Liver (tissue), 8 donors: ENCODE measurements at regions not wholly inside any gene's neighbourhood (a gene's known extent, or its start where the extent isn't known, plus 50 kb on each side); places are given as distances from the start of the nearest gene placed in this dataset.

Experiments
- DNase-seq: peaks from one replicate; pipeline ENCODE4 v3.0.0-alpha.2; 2017; ENCODE audit warnings: low spot score
- H3K27ac ChIP-seq, 2 donors: one replicate each; pipeline ENCODE4 v1.7.0; 2013; ENCODE audit warnings: inconsistent platforms in 2 of 2, low read length in 2 of 2, control low read depth in 1 of 2, low read depth in 1 of 2, mild to moderate bottlenecking in 1 of 2
- H3K27me3 ChIP-seq, 4 donors: one replicate each; pipeline versions ENCODE4 v1.6.1 to v1.7.0; 2013; ENCODE audit warnings: low read length in 3 of 4, inconsistent platforms in 1 of 4, mild to moderate bottlenecking in 1 of 4, moderate library complexity in 1 of 4; ENCODE audit not compliant: control insufficient read depth in 4 of 4, insufficient read depth in 4 of 4
- H3K36me3 ChIP-seq, 4 donors: one replicate each; pipeline versions ENCODE4 v1.6.1 to v1.7.0; 2013; ENCODE audit warnings: low read length in 3 of 4, mild to moderate bottlenecking in 3 of 4, low read depth in 1 of 4, moderate library complexity in 1 of 4; ENCODE audit not compliant: control insufficient read depth in 4 of 4, insufficient read depth in 3 of 4
- H3K4me1 ChIP-seq, 4 donors: one replicate each; pipeline versions ENCODE4 v1.6.1 to v1.7.0; 2013; ENCODE audit warnings: low read length in 3 of 4, mild to moderate bottlenecking in 3 of 4, moderate library complexity in 1 of 4; ENCODE audit not compliant: control insufficient read depth in 4 of 4, insufficient read depth in 4 of 4
- H3K4me3 ChIP-seq, 3 donors: one replicate each; pipeline versions ENCODE4 v1.6.1 to v1.7.0; 2013; ENCODE audit warnings: low read length in 3 of 3, control low read depth in 1 of 3, low read depth in 1 of 3, mild to moderate bottlenecking in 1 of 3
- H3K9ac ChIP-seq, 2 donors: one replicate each; pipeline ENCODE4 v1.7.0; 2013; ENCODE audit warnings: low read length in 2 of 2, mild to moderate bottlenecking in 2 of 2, moderate library complexity in 2 of 2, control low read depth in 1 of 2, low read depth in 1 of 2
- H3K9me3 ChIP-seq, 4 donors: one replicate each; pipeline versions ENCODE4 v1.6.1 to v1.7.0; 2013; ENCODE audit warnings: low read length in 3 of 4; ENCODE audit not compliant: control insufficient read depth in 4 of 4
- EGR1 ChIP-seq, 2 donors: IDR thresholded peaks; 2 replicates each; pipeline ENCODE4 v1.6.1; 2016 to 2018; ENCODE audit warnings: antibody characterized with exemption in 2 of 2, low read depth in 2 of 2
- FOXA1 ChIP-seq: IDR thresholded peaks from 2 replicates; pipeline ENCODE4 v1.6.1; 2016; ENCODE audit warnings: antibody characterized with exemption
- FOXA2 ChIP-seq: IDR thresholded peaks from 2 replicates; pipeline ENCODE4 v1.6.1; 2016; ENCODE audit warnings: antibody characterized with exemption
- HNF4A ChIP-seq, 2 donors: conservative IDR thresholded peaks; 2 replicates each; pipeline ENCODE4 v1.6.1; 2016; ENCODE audit warnings: antibody characterized with exemption in 2 of 2, mild to moderate bottlenecking in 2 of 2
- HNF4G ChIP-seq: IDR thresholded peaks from 2 replicates; pipeline ENCODE4 v1.6.1; 2016; ENCODE audit warnings: antibody characterized with exemption
- JUND ChIP-seq, 2 donors: IDR thresholded peaks; 2 replicates each; pipeline ENCODE4 v1.6.1; 2016; ENCODE audit warnings: antibody characterized with exemption in 2 of 2
- NR2F2 ChIP-seq: IDR thresholded peaks from 2 replicates; pipeline ENCODE4 v1.6.1; 2016; ENCODE audit warnings: antibody characterized with exemption
- RAD21 ChIP-seq, 2 donors: IDR thresholded peaks; 2 replicates each; pipeline ENCODE4 v1.6.1; 2016; ENCODE audit warnings: antibody characterized with exemption in 2 of 2, mild to moderate bottlenecking in 2 of 2
- RXRA ChIP-seq, 2 donors: IDR thresholded peaks; 2 replicates each; pipeline ENCODE4 v1.6.1; 2017 to 2018; ENCODE audit warnings: antibody characterized with exemption in 2 of 2, mild to moderate bottlenecking in 1 of 2
- SP1 ChIP-seq: IDR thresholded peaks from 2 replicates; pipeline ENCODE4 v1.6.1; 2018; ENCODE audit warnings: antibody characterized with exemption, mild to moderate bottlenecking
- TAF1 ChIP-seq: conservative IDR thresholded peaks from 2 replicates; pipeline ENCODE4 v1.6.1; 2016; ENCODE audit warnings: antibody characterized with exemption, mild to moderate bottlenecking
- WGBS: extraction: QIAGEN DNeasy Blood & Tissue Kit; methylation state at CpG from one replicate; pipeline ENCODE4 v1.1.7; 2013; 5-methylcytosine and 5-hydroxymethylcytosine counted together
- TF ChIP-seq, protein P1 (sequence below): IDR thresholded peaks from 2 replicates; pipeline ENCODE4 v1.6.1; 2016; ENCODE audit warnings: antibody characterized with exemption, mild to moderate bottlenecking
- TF ChIP-seq, protein P2 (sequence below): IDR thresholded peaks from 2 replicates; pipeline ENCODE4 v1.6.1; 2016; ENCODE audit warnings: antibody characterized with exemption
- TF ChIP-seq, protein P3 (sequence below): IDR thresholded peaks from 2 replicates; pipeline ENCODE4 v1.6.1; 2016; ENCODE audit warnings: antibody characterized with exemption
- TF ChIP-seq, protein P4 (sequence below): fragments of 150-350 bp; IDR thresholded peaks from 2 replicates; pipeline ENCODE4 v1.5.1; 2017; ENCODE audit warnings: improper control_type of control experiment, low read depth, low read length; ENCODE audit not compliant: missing input control
- TF ChIP-seq, protein P5 (sequence below): IDR thresholded peaks from 2 replicates; pipeline ENCODE4 v1.6.1; 2016; ENCODE audit warnings: antibody characterized with exemption
- donor health status: healthy.
- donor health status: healthy.
- donor health status: healthy.
- donor health status: healthy.
- donor health status: healthy.

DNA sequence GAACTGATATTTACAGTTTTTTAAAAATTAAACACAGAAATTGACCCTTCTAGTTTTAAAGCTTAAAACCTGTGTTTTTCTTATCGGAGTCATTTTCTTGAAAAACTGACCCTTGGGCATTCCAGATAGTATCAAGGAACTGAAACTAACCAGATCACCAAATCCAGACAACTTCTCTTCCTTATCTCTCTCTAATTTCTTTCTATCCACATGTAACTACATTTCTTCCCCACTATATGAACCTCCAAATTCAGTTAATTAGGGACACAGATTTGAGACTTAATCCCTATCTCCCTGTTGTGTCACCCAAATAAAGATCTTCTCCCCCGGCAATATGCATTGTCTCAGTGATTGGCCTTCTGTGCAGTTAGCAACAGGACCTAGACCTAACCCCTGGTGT lies 1643.0 kb upstream of the CDH6 start (continued):
- TF ChIP-seq, protein P1, sequence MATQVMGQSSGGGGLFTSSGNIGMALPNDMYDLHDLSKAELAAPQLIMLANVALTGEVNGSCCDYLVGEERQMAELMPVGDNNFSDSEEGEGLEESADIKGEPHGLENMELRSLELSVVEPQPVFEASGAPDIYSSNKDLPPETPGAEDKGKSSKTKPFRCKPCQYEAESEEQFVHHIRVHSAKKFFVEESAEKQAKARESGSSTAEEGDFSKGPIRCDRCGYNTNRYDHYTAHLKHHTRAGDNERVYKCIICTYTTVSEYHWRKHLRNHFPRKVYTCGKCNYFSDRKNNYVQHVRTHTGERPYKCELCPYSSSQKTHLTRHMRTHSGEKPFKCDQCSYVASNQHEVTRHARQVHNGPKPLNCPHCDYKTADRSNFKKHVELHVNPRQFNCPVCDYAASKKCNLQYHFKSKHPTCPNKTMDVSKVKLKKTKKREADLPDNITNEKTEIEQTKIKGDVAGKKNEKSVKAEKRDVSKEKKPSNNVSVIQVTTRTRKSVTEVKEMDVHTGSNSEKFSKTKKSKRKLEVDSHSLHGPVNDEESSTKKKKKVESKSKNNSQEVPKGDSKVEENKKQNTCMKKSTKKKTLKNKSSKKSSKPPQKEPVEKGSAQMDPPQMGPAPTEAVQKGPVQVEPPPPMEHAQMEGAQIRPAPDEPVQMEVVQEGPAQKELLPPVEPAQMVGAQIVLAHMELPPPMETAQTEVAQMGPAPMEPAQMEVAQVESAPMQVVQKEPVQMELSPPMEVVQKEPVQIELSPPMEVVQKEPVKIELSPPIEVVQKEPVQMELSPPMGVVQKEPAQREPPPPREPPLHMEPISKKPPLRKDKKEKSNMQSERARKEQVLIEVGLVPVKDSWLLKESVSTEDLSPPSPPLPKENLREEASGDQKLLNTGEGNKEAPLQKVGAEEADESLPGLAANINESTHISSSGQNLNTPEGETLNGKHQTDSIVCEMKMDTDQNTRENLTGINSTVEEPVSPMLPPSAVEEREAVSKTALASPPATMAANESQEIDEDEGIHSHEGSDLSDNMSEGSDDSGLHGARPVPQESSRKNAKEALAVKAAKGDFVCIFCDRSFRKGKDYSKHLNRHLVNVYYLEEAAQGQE = no peak
- TF ChIP-seq SP1 (no peak), JUND (IDR thresholded peaks at IDR 0.05) (no peak), RAD21 (IDR thresholded peaks at IDR 0.05) (no peak), TAF1 (no peak)
- TF ChIP-seq, protein P2, sequence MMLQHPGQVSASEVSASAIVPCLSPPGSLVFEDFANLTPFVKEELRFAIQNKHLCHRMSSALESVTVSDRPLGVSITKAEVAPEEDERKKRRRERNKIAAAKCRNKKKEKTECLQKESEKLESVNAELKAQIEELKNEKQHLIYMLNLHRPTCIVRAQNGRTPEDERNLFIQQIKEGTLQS = no peak

DNA sequence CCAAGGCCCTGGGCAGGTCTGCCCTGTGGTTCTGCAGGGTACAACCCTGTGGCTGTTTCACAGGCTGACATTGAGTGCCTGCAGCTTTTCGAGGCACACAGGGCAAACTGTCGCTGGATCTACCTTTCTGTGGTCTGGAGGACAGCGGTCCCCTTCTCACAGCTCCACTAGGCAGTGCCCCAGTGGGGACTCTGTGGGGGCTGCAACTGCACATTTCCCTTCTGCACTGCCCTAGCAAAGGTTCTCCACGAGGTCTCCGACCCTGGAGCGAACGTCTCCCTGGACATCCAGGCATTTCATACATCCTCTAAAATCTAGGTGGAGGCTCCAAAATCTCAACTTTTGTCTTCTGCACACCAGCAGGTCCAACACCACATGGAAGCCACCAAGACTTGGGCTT lies 1645.2 kb upstream of the CDH6 start:
- DNase-seq = no peak
- TF ChIP-seq HNF4G = no peak
- no peak for TF ChIP-seq FOXA1
- no peak for TF ChIP-seq JUND (IDR thresholded peaks at IDR 0.05)
- TF ChIP-seq, protein P3, sequence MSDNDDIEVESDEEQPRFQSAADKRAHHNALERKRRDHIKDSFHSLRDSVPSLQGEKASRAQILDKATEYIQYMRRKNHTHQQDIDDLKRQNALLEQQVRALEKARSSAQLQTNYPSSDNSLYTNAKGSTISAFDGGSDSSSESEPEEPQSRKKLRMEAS = no peak
- TF ChIP-seq, protein P4, sequence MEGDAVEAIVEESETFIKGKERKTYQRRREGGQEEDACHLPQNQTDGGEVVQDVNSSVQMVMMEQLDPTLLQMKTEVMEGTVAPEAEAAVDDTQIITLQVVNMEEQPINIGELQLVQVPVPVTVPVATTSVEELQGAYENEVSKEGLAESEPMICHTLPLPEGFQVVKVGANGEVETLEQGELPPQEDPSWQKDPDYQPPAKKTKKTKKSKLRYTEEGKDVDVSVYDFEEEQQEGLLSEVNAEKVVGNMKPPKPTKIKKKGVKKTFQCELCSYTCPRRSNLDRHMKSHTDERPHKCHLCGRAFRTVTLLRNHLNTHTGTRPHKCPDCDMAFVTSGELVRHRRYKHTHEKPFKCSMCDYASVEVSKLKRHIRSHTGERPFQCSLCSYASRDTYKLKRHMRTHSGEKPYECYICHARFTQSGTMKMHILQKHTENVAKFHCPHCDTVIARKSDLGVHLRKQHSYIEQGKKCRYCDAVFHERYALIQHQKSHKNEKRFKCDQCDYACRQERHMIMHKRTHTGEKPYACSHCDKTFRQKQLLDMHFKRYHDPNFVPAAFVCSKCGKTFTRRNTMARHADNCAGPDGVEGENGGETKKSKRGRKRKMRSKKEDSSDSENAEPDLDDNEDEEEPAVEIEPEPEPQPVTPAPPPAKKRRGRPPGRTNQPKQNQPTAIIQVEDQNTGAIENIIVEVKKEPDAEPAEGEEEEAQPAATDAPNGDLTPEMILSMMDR = no peak
- TF ChIP-seq NR2F2 = no peak
- no peak for TF ChIP-seq RXRA (IDR thresholded peaks at IDR 0.05)
- TF ChIP-seq, protein P5, sequence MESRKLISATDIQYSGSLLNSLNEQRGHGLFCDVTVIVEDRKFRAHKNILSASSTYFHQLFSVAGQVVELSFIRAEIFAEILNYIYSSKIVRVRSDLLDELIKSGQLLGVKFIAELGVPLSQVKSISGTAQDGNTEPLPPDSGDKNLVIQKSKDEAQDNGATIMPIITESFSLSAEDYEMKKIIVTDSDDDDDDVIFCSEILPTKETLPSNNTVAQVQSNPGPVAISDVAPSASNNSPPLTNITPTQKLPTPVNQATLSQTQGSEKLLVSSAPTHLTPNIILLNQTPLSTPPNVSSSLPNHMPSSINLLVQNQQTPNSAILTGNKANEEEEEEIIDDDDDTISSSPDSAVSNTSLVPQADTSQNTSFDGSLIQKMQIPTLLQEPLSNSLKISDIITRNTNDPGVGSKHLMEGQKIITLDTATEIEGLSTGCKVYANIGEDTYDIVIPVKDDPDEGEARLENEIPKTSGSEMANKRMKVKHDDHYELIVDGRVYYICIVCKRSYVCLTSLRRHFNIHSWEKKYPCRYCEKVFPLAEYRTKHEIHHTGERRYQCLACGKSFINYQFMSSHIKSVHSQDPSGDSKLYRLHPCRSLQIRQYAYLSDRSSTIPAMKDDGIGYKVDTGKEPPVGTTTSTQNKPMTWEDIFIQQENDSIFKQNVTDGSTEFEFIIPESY = no peak
- TF ChIP-seq SP1 = no peak
- no peak for TF ChIP-seq EGR1 (IDR thresholded peaks at IDR 0.05; ENCODE audit: low read depth in 2 of 2)
- TF ChIP-seq, protein P2 = no peak
- TF ChIP-seq RAD21 (IDR thresholded peaks at IDR 0.05) = no peak
- no peak for TF ChIP-seq FOXA2
- no peak for TF ChIP-seq HNF4A (conservative IDR thresholded peaks at IDR 0.05)
- TF ChIP-seq, protein P1 = no peak
- no peak overlapping the region for H3K9ac ChIP-seq
- WGBS = 89% methylated on average over 7 of the region's 7 CpGs
- H3K4me1 ChIP-seq = no peaks in the 10 kb centered on the region
- no peaks in the 10 kb centered on the region for H3K36me3 ChIP-seq
- no peak overlapping the region for H3K27ac ChIP-seq
- no peak overlapping the region for H3K4me3 ChIP-seq
- H3K9me3 ChIP-seq = peaks cover 0 to 4% (median 0%) of the 10 kb centered on the region in 4 donors
- H3K27me3 ChIP-seq = no peaks in the 10 kb centered on the region
